A549 (cell line): ENCODE measurements at regions not wholly inside any gene's neighbourhood (a gene's known extent, or its start where the extent isn't known, plus 50 kb on each side); places are given as distances from the start of the nearest gene placed in this dataset.

Source experiments
- small RNA-seq, 6 experiments: library from RNA; depleted of rRNA; stranded (forward); fragments of <200 nt; gene quantifications; one replicate each; pipeline ENCODE3, GENCODE V24; 2012

Small RNA genes in the stretch of these regions (small RNA-seq; reads per million reads assigned to genes)
- gene AC025281.1: 0 reads per million in 6 experiments
- 0 to 0.26 (median 0) reads per million in 6 experiments for gene RNA5SP428
